ENCODE measurements at regions not wholly inside any gene's neighbourhood (a gene's known extent, or its start where the extent isn't known, plus 50 kb on each side); places are given as distances from the start of the nearest gene placed in this dataset.
"Not testable (repeated sequence)": the region's sequence is repeated elsewhere in the genome, so short reads cannot be mapped to it uniquely, and the experiment has no call there.

- no peak overlapping the region for H2AFZ ChIP-seq (ENCODE audit: insufficient read depth, low read depth, low read length, poor library complexity, severe bottlenecking)
- intact Hi-C loops (cut with micrococcal nuclease), result loop anchor here in 1 of 2 donors (10.0 kb wide), 1 partner anchor 165 kb away; no protein-coding TSS in a partner anchor
- Mint-ChIP-seq H3K4me1 (peaks cover 4% of the 10 kb centered on the region), H3K4me3 (no peak overlapping the region), H3K9me3 (peaks cover 0 to 5% (median 2%) of the 10 kb centered on the region in 7 donors), H3K27me3 (ENCODE audit: low read depth in 3 of 3) (peaks cover 3 to 17% (median 7%) of the 10 kb centered on the region in 3 donors), H3K36me3 (no peaks in the 10 kb centered on the region), H3K27ac (no peak overlapping the region)
- H3K9me3 ChIP-seq (replicated peaks in 1 of 2; ENCODE audit: control insufficient read depth in 1 of 2, insufficient read depth in 1 of 2, low read length in 2 of 2), result no peaks in the 10 kb centered on the region
- no peak for DNase-seq
- no peak for TF ChIP-seq CTCF (IDR thresholded peaks at IDR 0.05)
- no peak overlapping the region for H3K9ac ChIP-seq (ENCODE audit: insufficient read depth, low read length, poor library complexity, severe bottlenecking)
- no peaks in the 10 kb centered on the region for H3K4me1 ChIP-seq (ENCODE audit: control insufficient read depth in 1 of 2, insufficient read depth in 2 of 2, low read length in 2 of 2)
- WGBS (ENCODE audit: insufficient coverage), result 56% methylated on average over 15 of the region's 15 CpGs
- no peaks in the 10 kb centered on the region for H3K79me2 ChIP-seq (ENCODE audit: insufficient read depth, low read length)
- no peaks in the 10 kb centered on the region for H3K27me3 ChIP-seq (ENCODE audit: control insufficient read depth in 2 of 2, insufficient read depth in 2 of 2, low read length in 2 of 2)
- H3K36me3 ChIP-seq (replicated peaks in 1 of 2; ENCODE audit: control insufficient read depth in 1 of 2, insufficient read depth in 2 of 2, low read length in 2 of 2), result no peaks in the 10 kb centered on the region
- H3K27ac ChIP-seq (ENCODE audit: low read depth in 1 of 2, low read length in 2 of 2), result no peak overlapping the region
- H3K4me3 ChIP-seq (replicated peaks in 1 of 3; ENCODE audit: low read depth in 2 of 3, low read length in 3 of 3), result no peak overlapping the region
- no peak overlapping the region for H3K4me2 ChIP-seq (replicated peaks; ENCODE audit: extremely low read depth, low read length, poor library complexity, severe bottlenecking)
- H4K20me1 ChIP-seq (ENCODE audit: insufficient read depth, low read length), result no peaks in the 10 kb centered on the region
Observed at GRCh38 chr2:239829326-239829725, 195.8 kb downstream of the NDUFA10 start.

- not testable (repeated sequence) for H3K4me2 ChIP-seq (replicated peaks; ENCODE audit: extremely low read depth, low read length, poor library complexity, severe bottlenecking); H4K20me1 ChIP-seq (ENCODE audit: insufficient read depth, low read length); H3K36me3 Mint-ChIP-seq; H3K27ac Mint-ChIP-seq; H3K36me3 ChIP-seq (replicated peaks in 1 of 2; ENCODE audit: control insufficient read depth in 1 of 2, insufficient read depth in 2 of 2, low read length in 2 of 2); H3K9ac ChIP-seq (ENCODE audit: insufficient read depth, low read length, poor library complexity, severe bottlenecking); H3K79me2 ChIP-seq (ENCODE audit: insufficient read depth, low read length); H3K4me1 Mint-ChIP-seq; H3K4me3 Mint-ChIP-seq; H3K9me3 Mint-ChIP-seq; H3K27me3 ChIP-seq (ENCODE audit: control insufficient read depth in 2 of 2, insufficient read depth in 2 of 2, low read length in 2 of 2); H3K27ac ChIP-seq (ENCODE audit: low read depth in 1 of 2, low read length in 2 of 2); H3K4me1 ChIP-seq (ENCODE audit: control insufficient read depth in 1 of 2, insufficient read depth in 2 of 2, low read length in 2 of 2); H2AFZ ChIP-seq (ENCODE audit: insufficient read depth, low read depth, low read length, poor library complexity, severe bottlenecking); H3K4me3 ChIP-seq (replicated peaks in 1 of 3; ENCODE audit: low read depth in 2 of 3, low read length in 3 of 3); DNase-seq; H3K9me3 ChIP-seq (replicated peaks in 1 of 2; ENCODE audit: control insufficient read depth in 1 of 2, insufficient read depth in 1 of 2, low read length in 2 of 2)
- peaks cover 3 to 15% (median 8%) of the 10 kb centered on the region in 3 donors for H3K27me3 Mint-ChIP-seq (ENCODE audit: low read depth in 3 of 3)
- WGBS (ENCODE audit: insufficient coverage), result 78% methylated on average over 7 of the region's 12 CpGs
- intact Hi-C loops (cut with micrococcal nuclease), result loop anchor here in 1 of 2 donors (10.0 kb wide), 1 partner anchor 166 kb away; no protein-coding TSS in a partner anchor
Observed at GRCh38 chr2:239828973-239829275, 196.2 kb downstream of the NDUFA10 start.
